HG03066 (cell line): ENCODE measurements at regions not wholly inside any gene's neighbourhood (a gene's known extent, or its start where the extent isn't known, plus 50 kb on each side); places are given as distances from the start of the nearest gene placed in this dataset.

ENCODE experiments used
- ATAC-seq: cut with Tn5 transposase; IDR thresholded peaks from one replicate; pipeline ENCODE4 v1.9.1; 2021; ENCODE audit warnings: low read depth; ENCODE audit not compliant: unreplicated experiment

- ATAC-seq = no peak
These were observed 94.9 kb upstream of the SLC27A6 start for GRCh38 chr5:128870373-128870772.

GRCh38 chr5:128870923-128871322 lies 94.4 kb upstream of the SLC27A6 start:
- no peak for ATAC-seq

DNA sequence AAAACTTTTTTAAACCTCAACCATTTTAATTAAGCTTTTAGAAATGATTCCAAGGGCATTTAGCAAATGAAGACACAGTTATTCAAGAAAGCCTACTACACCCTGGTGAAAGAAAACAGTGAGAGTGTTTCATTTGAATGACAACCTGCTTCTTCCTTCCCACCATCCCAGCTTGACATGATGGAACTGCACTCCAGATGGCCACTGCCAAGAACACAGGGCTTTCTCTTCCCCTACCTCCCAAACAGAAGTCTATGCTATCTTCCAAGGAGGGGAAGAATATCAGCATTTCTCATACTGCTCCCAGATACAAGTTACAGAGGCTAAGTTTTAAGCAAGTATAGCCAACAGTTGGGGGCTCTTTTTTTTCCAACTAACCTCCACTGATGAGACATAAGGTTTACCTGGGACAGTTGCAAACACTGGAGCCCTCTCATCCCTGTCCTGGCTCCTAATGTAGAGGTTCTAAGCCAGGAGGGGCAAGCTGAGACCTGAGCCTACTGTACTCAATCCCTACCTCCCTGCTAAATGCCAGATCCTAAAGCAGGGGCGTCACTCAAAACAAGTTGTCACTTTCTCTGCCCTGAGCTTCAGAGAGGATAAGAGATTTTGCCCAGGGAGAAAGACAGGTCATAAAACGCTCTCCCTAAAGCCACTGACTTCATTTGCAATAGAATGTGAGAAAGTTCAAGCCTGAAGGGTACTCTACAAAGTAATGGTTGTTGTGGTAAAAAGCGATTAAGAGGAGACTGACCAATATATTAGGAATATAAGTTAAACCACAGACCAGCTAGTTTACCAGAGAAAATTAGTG lies 88.5 kb upstream of the SLC27A6 start:
- no peak for ATAC-seq

- ATAC-seq = no peak
These were observed 87.8 kb upstream of the SLC27A6 start for GRCh38 chr5:128877476-128877875.

- ATAC-seq = no peak
These were observed 83.7 kb upstream of the SLC27A6 start for GRCh38 chr5:128881502-128882018.

- no peak for ATAC-seq
These were observed 79.5 kb upstream of the SLC27A6 start for GRCh38 chr5:128885649-128886255.

- ATAC-seq = no peak
These were observed 70.2 kb upstream of the SLC27A6 start for GRCh38 chr5:128895122-128895521.

GRCh38 chr5:128896675-128897074 lies 68.6 kb upstream of the SLC27A6 start:
- ATAC-seq = no peak

DNA sequence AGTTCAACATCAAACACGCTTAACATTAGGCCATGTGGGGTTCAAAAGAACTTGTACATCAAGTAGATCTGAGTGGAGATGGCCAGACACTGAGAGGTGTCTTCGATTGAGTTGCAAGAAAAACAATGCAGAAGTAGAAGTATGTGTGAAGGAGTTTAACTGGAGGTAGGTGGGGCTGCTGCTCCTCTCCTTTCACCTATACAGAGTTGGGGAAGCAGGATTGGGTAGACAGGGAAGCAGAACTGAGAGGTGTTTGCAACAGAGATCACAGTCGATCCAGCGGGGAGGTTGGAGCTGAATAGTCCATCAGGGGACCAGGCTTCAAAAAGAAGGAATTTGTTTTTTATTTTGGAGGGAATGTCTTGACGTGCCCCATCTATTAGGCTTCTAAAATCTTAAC lies 61.7 kb upstream of the SLC27A6 start:
- no peak for ATAC-seq

DNA sequence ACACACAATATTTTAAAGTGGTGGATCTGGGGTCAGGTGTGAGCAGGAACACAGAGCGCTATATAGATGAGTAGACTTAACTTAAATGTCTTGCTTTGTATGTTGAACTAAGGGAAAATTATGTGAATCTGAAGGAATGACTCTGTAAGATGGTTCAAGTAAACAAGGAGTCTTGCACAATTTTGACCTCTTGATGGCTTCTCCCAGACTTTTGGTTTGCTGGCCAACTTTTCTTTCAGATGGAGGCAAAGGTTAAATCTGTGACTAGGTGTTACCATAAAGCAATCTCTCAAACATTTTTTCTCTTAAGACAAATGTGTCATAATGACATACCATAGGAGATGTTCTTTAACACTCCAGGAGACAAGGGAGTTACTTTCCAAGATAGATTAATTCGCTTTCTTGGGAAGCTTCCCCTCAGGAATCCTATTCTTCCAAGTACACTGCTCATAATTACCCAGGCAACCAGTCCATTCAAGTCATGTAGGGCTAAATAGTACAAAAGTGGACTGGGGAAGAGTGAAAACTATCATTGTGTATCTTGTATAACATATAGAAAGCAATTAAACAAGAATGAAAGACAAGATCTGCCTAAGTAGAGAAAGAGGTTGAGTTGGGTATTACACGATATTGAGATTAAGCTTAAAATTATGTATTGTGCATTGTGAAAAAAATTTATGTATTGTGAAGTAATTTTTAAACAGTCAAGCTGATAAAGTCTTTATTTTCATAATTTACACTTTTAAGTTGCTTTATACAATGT lies 60.3 kb upstream of the SLC27A6 start:
- ATAC-seq = no peak

DNA sequence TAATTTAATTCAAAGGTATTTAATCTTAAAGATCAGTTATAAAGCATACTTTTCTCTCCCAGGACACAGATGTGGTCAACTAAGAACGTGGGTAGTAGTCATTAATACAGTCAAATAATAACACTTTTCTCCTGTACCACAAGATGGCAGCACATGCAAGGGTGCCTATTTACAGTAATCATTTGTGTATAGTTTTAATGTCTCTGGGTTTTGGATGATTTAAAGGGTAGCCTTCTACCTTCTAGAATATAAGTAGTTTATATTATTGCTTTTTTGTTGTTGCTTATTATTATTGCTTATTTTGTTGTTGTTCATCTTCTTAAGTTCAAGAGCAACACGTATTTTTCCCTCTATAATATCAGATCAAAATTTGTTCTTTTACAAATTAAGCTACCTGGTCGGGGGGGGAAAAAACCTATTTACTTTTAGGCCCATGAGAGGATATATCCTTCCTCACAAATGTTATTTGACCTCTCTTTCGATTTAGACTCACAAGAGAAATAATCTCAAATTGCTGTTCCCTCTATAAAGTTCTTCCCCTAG lies 59.6 kb upstream of the SLC27A6 start:
- peak; percentile 87 for ATAC-seq

- no peak for ATAC-seq
These were observed 51.7 kb upstream of the SLC27A6 start for GRCh38 chr5:128913551-128913950.
